NCI-H526 treated with DMSO at 0.1 percent for 48 hours (cell line): ENCODE measurements at regions not wholly inside any gene's neighbourhood (a gene's known extent, or its start where the extent isn't known, plus 50 kb on each side); places are given as distances from the start of the nearest gene placed in this dataset.
A peak's percentile ranks its signal among the peaks of the same experiment; 100 is the strongest.
"Not testable (repeated sequence)": the region's sequence is repeated elsewhere in the genome, so short reads cannot be mapped to it uniquely, and the experiment has no call there.

ENCODE experiments used
- DNase-seq: peaks from one replicate; lab custom pipeline; 2025; lab: John Stamatoyannopoulos, UW

GRCh38 chr2:12619975-12620374 lies 96.8 kb upstream of the TRIB2 start:
- no peak for DNase-seq

GRCh38 chr2:12620759-12621158 lies 96.0 kb upstream of the TRIB2 start:
- no peak for DNase-seq

GRCh38 chr2:12623051-12623450 lies 93.7 kb upstream of the TRIB2 start:
- DNase-seq, result peak; percentile 21

GRCh38 chr2:12624384-12624783 lies 92.4 kb upstream of the TRIB2 start:
- no peak for DNase-seq

GRCh38 chr2:12624905-12625598 lies 91.7 kb upstream of the TRIB2 start:
- DNase-seq, result no peak

- DNase-seq, result not testable (repeated sequence)
These were observed 88.2 kb upstream of the TRIB2 start for GRCh38 chr2:12628541-12628940.

- DNase-seq, result no peak
These were observed 79.7 kb upstream of the TRIB2 start for GRCh38 chr2:12636837-12637581.

- DNase-seq, result no peak
These were observed 79.0 kb upstream of the TRIB2 start for GRCh38 chr2:12637754-12638153.

- DNase-seq, result no peak
These were observed 75.3 kb upstream of the TRIB2 start for GRCh38 chr2:12641441-12641840.

- DNase-seq, result no peak
These were observed 74.4 kb upstream of the TRIB2 start for GRCh38 chr2:12642332-12642731.

- DNase-seq, result no peak
These were observed 73.9 kb upstream of the TRIB2 start for GRCh38 chr2:12642859-12643258.

- DNase-seq, result no peak
These were observed 66.9 kb upstream of the TRIB2 start for GRCh38 chr2:12649602-12650400.

GRCh38 chr2:12651641-12652040 lies 65.1 kb upstream of the TRIB2 start:
- no peak for DNase-seq

- DNase-seq, result no peak
These were observed 64.0 kb upstream of the TRIB2 start for GRCh38 chr2:12652723-12653122.

GRCh38 chr2:12657560-12657959 lies 59.2 kb upstream of the TRIB2 start:
- no peak for DNase-seq

GRCh38 chr2:12658310-12658945 lies 58.3 kb upstream of the TRIB2 start:
- no peak for DNase-seq

GRCh38 chr2:12661489-12661888 lies 55.2 kb upstream of the TRIB2 start:
- no peak for DNase-seq

GRCh38 chr2:12663306-12664037 lies 53.3 kb upstream of the TRIB2 start:
- DNase-seq, result no peak

- DNase-seq, result no peak
These were observed 51.4 kb upstream of the TRIB2 start for GRCh38 chr2:12665334-12665733.

- no peak for DNase-seq
These were observed 50.3 kb upstream of the TRIB2 start for GRCh38 chr2:12666445-12666844.
